GM04503 (cell line): ENCODE measurements at regions not wholly inside any gene's neighbourhood (a gene's known extent, or its start where the extent isn't known, plus 50 kb on each side); places are given as distances from the start of the nearest gene placed in this dataset.

Source experiments
- DNase-seq: peaks from one replicate; pipeline ENCODE4 v3.0.0-alpha.2; 2012; ENCODE audit warnings: low read depth

DNA sequence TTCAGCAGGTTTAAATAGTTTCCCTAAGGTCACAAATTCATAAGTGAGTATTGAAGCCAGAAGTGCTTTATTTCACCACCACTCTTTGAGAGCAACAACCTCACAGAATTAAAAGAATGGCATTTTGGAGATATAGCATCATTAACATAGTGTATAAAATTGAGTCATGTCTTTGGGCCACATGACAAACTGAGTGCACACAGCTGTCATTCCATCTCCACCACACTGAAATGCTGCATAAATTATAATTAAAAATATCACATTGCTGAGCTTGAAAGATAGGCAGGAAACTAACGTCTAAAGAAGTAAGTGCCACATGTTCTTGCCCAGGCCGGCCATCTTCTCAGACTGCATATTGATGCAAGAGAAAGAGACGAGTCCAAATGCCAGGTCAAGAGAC lies 897.9 kb upstream of the CNTNAP5 start:
- DNase-seq: no peak

DNA sequence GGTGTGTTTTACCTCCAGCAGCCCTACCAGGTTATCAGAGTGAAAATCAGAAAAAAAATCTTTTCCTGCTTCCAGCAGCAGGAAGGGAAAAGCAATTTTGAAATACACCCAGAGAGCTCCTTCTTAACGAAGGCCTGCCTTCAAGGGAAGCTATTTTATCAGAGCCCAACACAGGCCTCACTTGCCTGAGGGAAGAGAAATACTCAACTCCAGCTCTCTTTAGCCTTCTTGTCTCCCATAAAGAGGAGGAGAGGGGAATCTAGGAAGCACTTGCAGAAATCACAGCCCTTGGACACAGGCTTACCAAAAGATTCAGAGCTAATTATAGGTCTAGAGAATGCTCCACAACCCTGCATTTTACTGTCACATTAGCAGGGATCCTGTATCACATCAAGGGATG lies 896.1 kb upstream of the CNTNAP5 start:
- DNase-seq: no peak

DNA sequence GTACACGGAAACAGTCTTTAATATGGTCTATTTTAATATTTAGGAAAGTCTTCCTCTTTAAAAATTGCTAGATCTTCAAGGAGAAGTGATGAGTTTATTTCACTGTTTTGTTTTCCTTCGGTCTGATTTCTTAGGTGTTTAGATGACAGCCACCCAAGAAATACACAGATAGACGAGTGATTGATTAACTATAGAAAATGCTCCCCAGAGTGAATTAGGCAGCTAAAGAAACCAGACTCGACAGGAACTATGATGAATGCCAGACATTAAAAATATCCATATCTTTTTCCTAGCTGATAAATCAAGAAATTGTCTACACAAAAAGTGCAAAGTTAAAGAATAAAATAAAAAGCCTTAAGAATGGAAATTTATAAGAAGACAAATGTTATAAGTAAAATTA lies 888.7 kb upstream of the CNTNAP5 start:
- no peak for DNase-seq

DNA sequence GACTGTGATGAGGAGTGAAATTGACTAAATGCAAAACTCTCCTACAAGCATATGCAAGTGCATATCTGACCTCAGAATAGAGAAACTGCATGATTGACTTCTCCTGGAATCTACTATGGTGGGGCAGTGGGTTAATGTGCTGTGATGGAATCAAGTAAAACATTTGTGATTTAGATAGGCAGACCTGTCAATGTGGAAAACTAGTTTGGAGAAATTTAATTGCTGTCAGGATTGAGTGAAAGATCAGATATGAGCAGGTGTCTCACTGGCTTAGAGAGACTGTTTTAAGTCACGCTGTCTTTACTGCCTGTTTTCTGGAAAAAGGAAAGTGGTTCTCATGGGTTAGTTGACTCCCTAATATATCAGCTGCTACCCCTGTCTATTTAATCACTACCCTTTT lies 881.0 kb upstream of the CNTNAP5 start:
- DNase-seq: no peak

DNA sequence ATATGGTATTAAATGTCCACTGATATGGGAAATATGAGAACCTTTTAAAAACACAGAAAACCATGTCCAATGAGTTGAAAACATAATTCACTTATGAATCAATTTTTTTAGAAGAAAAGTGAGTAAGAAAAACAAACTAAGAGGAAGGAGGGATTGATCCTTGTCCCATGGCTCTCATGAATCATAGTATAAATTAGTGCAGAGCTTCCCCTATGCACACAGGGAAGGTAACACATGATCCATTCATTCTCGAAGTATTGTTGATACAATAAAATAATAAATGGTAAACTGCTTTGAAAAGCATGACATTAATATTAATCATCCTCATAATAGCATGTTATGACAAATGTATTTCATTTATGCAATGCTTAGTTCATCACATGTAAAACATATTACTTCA lies 872.0 kb upstream of the CNTNAP5 start:
- DNase-seq: no peak

DNA sequence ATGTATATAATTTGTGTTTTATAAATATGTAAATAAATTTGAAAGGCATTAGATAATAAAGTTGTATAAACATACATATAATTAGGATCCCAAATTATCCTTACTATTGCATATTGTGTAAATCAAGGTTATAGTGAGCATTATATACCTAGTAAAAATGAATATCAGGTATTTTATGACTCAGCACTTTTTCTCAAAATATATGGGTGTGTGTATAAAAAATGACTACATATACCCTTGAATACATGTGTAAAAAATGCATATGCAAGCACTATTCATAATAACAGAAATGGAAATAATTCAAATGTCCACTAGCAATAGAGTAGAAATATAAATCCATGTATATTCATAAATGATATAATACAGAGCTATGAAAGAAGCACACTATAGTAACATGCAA lies 870.9 kb upstream of the CNTNAP5 start:
- no peak for DNase-seq

DNA sequence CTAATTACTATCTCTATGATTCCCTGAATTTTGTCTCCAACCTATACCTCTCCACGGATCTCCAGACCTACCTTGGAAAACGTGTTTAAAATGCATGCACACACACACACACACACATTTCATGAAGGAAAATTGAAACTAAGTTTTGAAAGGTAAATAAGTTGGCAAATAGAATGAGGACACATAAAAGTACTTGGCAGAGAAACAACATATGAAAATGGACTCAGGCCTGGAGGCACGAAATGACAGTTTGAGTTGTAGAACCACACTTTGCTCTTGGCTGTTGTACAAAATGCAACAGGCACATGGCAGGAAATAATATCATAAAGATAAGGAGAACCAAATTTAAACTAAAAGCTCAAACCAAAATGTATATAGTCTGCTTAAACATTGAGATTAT lies 868.1 kb upstream of the CNTNAP5 start:
- DNase-seq: no peak

DNA sequence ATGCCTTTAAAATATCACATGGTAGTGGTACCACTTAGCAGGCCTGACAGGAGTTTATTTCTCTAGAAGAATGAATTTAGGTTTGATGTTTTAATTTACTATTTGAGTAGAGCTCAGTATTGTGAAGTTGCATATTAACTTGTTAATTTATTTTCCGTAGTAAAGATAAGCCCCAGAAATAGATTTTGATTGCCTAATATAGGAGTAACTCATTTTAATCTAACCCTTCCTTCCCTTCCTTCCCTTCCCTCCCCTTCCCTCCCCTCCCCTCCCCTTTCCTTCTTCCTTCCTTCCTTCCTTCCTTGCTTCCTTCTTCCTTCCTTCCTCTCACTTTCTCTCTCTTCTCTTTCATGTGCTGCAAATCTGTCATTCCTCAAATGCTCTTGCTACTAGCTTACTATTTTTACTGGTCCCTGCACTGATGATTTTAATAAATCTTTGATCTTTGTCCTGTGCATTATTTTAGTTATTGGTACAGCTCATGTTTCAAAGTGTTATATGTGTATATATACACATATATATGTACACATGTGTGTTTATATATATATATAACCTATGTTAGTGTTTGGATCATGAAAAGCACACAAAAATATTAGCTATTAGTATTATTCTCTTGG lies 862.6 kb upstream of the CNTNAP5 start:
- no peak for DNase-seq

DNA sequence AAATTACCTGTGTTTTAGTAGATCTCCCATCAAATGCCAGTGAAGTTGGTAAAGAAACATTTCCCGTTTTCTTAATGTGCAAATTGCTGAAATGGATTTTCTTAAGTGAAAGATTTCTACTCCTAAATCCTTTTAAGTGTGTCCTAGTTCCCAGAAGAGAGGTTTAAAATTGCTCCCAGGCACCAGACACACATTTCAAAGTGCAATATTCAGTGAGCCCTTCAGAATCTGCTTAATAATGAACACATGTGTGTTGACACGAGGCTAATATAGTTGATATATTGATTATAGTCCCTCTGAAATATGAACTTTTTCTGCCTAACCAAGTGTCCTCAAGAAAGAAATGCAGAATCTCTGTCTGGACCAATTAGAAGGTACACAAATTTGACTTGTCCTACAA lies 861.7 kb upstream of the CNTNAP5 start:
- no peak for DNase-seq

DNA sequence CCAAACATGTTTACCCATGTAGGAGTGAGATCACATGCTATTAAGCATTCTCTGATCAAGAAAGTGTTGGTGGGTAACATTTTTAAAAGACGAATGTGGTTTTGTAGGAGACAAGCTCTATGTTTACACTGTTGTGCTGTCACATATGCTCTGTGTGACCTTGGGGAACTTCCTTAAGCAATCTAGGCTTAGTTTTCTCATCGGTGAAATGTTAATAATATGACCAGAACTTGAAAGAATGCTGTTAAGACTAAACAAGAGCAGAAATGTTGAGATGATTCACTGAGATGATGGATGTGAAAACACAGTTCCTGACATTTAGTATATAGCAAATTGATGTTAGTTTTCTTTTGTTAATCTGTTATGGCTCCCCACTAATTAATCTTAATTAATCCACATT lies 860.9 kb upstream of the CNTNAP5 start:
- DNase-seq: no peak

DNA sequence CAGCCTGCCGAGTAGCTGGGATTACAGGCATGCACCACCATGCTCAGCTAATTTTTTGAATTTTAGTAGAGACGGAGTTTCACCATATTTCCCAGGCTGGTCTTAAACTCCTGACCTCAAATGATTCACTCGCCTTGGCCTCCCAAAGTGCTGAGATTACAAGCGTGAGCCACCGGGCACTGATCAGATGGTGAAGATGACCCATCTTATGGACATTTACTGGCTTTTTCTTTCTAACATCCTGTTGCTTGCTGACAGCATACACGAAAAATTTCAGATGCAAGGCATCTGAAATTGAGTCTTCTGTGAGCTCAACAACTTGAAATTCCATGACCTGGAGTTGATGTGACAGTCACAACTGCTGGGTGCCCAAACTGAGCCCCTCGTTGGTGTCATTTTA lies 859.5 kb upstream of the CNTNAP5 start:
- no peak for DNase-seq

DNA sequence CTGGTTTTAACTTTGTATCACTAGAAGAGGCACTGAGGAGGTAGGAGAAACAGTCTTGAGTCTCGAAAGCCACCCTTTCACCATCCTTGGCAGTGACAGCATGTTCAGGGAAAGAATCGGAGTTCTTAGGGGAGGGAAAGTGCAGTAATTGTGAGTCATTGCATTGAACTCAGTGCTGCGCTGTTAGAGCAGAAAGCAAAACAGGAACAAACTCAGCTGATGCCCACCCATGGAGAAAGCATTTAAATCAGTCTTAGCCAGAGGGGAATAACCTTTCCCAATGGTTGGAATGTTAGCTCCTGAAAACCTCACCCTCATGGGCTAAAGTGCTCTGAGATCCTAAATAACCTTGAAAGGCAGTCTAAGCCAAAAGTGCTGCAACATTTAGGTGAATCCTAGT lies 845.6 kb upstream of the CNTNAP5 start:
- DNase-seq: no peak

DNA sequence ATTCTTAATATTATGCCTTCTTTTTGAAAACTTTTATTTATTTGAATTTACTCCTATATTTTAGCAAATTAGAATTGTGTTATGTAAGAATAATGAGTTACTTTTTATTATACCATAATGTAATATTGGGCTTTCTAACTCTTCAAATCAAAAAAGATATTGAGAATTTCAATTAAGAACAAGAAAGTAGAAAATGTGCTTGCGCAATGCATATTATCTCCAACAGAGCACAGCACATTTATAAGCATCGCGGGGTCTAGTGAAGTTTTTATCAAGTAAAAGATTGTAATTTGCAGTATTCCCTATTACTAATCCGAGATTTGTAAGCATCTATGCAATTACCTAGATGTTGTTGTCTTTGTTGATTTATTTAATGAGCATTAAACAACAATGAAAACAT lies 829.1 kb upstream of the CNTNAP5 start:
- DNase-seq: no peak

DNA sequence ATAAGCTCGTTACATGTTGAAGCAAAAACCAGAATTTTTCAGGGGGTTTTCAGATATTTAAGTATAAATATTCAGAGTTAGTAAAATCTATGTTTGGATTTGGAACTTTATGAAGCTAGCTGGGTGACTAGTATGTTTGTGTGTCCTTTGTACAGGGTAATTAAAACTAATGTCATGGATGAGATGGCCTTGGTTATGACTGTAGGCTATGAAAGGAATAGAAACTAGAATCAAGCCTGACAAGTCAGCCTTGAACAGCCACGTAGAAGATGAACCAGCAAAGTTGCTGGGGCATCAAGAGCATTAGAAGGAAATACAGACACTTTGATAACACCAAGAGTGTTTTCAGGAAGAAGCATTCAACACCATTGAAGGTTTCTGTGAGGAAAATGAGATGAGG lies 825.1 kb upstream of the CNTNAP5 start:
- DNase-seq: no peak

DNA sequence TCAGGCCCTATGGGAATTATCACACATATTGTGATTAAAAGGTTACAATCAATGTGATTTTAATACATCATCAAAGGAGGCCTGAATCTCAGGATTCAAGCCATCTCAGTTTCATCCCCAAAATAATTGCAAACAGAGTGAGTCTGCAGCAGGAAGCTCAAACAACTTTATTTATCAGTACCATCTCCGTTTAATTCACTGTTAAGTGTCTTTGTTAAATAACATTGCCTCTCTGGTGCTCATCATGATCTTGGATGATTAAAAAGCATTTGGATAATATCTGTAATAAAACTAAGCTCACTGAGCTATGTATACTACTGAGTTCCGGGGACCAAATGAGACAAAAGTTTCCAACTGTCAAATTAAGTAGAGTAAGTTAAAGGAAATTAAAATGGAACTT lies 817.8 kb upstream of the CNTNAP5 start:
- no peak for DNase-seq

DNA sequence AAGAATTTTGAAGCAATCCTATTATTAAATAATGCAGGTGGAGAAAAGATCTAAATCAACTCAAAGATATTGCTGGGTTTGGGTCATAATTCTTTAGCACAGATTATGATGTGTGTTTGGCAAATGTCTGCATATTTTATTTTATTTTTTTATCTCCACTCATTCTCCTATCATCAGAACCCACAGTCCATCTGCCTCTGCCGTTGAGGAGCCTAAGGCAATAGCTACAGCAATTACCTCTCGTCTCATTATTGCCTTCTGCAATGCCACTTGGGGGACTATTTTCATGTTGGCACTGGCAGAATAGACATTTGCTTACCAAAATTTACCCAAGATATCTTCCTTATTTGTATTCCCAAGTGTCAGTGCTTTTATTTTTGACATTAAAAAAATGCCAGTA lies 815.9 kb upstream of the CNTNAP5 start:
- DNase-seq: no peak

DNA sequence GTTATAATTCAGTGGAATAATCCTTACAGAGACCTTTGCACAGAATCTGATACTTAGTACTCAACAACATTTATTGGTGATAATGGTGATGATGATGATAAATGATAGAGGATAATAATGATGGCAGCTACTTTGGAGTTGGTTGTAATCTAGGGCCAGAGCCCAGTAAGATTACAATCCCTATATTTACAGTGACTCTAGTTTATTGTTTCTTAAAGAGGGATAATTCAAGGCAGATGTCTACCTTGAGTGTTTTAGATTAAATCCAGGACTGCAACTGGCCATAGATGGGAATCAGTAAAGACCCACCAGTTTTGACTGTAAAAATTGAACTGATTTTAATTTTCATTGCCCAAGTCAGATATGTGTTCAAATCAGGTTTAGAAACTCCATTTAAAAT lies 813.9 kb upstream of the CNTNAP5 start:
- no peak for DNase-seq

DNA sequence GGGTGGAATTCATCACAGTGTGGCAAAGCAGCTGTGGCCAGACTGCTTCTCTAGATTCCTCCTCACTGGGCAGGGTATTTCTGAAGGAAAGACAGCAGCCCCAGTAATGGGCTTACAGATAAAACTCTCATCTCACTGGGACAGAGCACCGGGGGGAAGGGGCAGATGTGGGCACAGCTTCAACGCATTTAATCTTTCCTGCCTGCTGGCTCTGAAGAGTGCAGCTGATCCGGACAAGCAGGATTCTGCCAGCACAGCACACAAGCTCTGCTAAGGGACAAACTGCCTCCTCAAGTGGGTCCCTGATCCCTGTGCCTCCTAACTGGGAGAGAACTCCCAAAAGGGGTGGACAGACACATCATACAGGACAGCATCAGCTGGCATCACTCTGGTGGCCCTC lies 779.9 kb upstream of the CNTNAP5 start:
- DNase-seq: no peak

DNA sequence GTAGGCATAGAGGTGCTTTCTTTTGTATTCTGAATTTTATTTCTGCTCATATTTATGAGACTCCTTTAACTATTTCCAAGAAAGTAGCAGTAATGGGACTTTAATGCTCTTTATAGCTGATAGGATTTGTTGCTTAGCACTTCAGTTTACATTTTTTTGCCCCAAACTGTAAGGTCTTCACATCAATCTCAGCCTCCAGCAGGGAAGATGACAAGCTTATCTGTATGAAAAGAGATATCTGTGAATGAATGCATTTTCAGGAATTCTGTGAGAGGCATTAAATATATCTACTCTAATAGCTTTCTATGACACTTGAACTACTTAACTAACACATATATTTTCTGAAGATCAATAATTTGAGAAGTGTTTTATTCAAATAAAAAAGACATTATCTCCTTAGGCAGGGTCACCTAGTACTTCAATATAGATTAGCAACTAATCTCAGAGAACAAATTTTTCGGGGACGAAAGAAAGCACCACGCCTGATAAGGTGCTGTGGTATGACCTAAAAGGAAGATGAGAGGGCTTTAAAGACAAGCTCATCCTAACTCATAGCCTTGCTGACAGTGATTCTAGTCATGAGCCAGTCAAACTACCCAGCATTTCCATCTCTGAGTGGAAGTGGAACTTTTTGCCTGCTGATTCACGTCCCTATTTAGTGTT lies 766.1 kb upstream of the CNTNAP5 start:
- DNase-seq: no peak

DNA sequence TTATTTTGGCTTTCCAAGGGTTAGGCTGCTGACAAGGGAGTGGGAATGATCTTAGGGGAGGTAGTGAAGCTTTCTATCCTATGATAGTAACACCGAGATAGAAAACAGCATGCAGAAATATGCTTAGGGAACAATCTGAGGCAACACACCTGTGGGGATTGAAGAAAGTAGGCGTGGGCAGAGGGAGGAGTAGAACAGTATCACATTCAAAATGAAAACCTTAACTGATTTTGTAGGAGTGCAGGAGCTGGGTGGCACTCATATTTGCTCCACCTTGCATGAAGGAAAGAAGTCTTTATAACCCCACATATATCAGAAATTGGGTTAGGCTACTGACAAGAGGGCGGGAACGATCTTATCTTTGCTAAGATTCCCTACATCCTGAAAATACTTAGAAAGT lies 762.2 kb upstream of the CNTNAP5 start:
- DNase-seq: no peak

DNA sequence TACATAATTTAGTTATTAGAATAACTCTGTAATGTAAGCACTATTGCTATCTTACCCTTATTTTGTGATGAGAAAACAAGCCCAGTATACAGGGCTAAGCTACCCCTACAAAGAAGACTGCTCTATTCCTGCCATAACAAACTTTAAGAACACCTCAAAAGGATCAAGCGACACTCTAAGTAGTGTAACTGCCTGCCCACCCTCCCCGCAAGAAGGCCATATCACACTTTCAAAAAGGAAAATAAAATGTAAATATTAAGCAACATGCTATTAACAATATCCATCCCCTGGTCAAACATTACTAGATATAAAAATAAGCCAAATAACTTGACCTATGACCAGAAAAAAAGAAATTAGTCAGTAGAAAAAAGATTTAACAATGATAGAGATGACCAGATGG lies 741.7 kb upstream of the CNTNAP5 start:
- DNase-seq: no peak

DNA sequence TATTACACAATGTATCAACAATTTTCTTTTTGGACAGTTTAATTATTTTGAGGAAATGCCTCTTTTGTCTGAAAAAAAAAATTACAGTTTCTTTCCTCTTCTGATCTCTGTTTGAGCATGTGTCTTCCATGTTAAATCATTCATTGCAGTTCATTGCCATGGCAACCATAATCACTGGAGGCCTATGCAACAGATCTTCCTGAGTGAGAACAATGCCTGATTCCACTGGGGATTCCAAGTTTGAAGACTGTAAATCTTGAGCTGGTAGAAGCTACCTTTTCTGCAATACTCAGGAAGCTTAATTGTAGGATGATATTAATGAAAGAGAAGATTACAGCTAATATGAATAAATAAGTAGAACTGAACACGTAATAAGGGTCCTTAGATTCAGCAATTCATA lies 721.4 kb upstream of the CNTNAP5 start:
- DNase-seq: no peak
